ENCODE measurements at regions not wholly inside any gene's neighbourhood (a gene's known extent, or its start where the extent isn't known, plus 50 kb on each side); places are given as distances from the start of the nearest gene placed in this dataset.

DNA sequence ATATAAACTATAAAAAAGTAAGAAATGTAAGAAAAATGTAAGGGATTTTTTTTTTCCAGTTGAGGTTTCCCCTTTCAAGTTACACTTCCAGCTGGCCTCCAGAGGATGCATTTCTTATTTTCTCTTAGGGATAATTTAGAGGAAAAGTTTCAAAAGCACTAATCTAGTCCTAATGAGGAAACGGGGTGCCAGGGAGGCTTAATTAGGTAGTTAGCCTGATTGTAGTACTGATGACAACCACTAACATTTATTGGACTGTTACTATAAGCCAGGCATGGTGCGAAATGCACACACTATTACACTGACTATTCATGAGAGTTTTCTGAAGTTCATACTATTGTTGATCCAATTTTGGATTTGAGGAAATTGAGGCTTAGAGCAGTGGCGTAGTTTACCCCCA, 290.8 kb upstream of the FMN2 start:
- Mint-ChIP-seq H3K27ac (ENCODE audit: low read depth) (no peak overlapping the region), H3K36me3 (ENCODE audit: insufficient read depth) (no peaks in the 10 kb centered on the region), H3K4me1 (no peaks in the 10 kb centered on the region), H3K27me3 (no peaks in the 10 kb centered on the region), H3K9me3 (no peaks in the 10 kb centered on the region), H3K4me3 (no peak overlapping the region)
- ATAC-seq (replicated peaks; ENCODE audit: extremely low read depth, poor library complexity, severe bottlenecking) = no peak
- DNase-seq (ENCODE audit: low spot score in 2 of 2) = no peak

DNA sequence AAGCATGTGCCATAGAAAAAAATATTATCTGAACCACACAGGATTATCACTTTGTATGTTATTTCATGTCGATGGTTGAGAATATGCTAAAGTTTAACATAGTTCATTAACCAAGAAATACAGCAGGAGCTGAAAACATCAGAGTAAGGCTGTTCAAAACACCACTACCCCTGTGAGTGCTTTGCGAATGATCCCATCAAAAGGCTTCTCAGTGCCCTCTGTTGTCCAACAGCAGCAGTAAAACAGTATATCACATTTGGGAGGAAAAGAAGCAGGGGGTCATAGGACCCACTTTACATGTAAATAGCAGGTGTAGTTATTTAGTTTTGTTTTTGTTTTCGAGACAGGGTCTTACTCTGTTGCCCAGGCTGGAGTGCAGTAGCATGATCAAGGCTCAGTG, 289.4 kb upstream of the FMN2 start:
- Mint-ChIP-seq H3K27ac (ENCODE audit: low read depth) (no peak overlapping the region), H3K4me3 (no peak overlapping the region), H3K27me3 (no peaks in the 10 kb centered on the region), H3K36me3 (ENCODE audit: insufficient read depth) (no peaks in the 10 kb centered on the region), H3K4me1 (no peaks in the 10 kb centered on the region), H3K9me3 (no peaks in the 10 kb centered on the region)
- DNase-seq (ENCODE audit: low spot score in 2 of 2) = no peak
- no peak for ATAC-seq (replicated peaks; ENCODE audit: extremely low read depth, poor library complexity, severe bottlenecking)

DNA sequence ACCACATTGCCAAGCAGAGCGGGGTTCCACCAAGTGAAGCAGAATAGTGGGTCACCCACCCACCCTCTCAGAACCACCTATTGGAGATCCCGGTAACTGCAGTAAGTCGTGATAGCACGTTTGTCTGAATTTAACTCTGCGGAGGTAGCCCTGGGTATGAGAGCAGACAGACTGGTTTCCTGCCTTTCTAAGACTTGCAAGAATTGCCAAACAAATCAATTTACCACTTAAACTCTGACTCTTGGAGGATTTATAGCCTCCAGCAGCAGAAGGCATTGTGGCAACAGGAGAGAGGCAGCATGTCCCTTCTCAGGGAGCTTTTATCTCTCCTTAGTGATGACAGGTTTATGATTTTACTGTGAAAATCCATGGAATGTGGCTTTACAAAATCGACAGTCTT, 287.9 kb upstream of the FMN2 start:
- no peak overlapping the region for H3K4me3 Mint-ChIP-seq
- H3K9me3 Mint-ChIP-seq = no peaks in the 10 kb centered on the region
- H3K27ac Mint-ChIP-seq (ENCODE audit: low read depth) = no peak overlapping the region
- H3K36me3 Mint-ChIP-seq (ENCODE audit: insufficient read depth) = no peaks in the 10 kb centered on the region
- no peaks in the 10 kb centered on the region for H3K4me1 Mint-ChIP-seq
- no peak for ATAC-seq (replicated peaks; ENCODE audit: extremely low read depth, poor library complexity, severe bottlenecking)
- H3K27me3 Mint-ChIP-seq = no peaks in the 10 kb centered on the region
- no peak for DNase-seq (ENCODE audit: low spot score in 2 of 2)

DNA sequence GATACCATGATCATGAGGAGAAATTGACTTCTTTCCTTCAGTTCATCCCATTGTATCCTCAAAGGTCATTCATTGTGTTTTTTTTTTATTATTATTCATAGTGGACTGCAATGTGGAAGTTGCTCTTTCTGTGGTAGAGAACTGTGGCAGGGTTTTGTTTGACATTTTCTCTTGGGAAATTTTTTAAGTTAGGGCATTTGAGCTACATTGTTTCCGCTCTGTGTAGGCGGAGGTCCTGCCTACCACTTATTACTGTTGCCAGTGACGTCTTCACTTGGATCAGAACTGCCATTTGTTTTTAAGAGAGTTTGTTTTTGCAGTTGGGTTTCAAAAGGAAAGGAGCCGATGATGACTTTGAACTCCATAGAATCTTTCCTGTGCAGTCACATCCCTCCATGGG, 287.4 kb upstream of the FMN2 start:
- no peak for DNase-seq (ENCODE audit: low spot score in 2 of 2)
- H3K27me3 Mint-ChIP-seq = no peaks in the 10 kb centered on the region
- no peaks in the 10 kb centered on the region for H3K4me1 Mint-ChIP-seq
- no peaks in the 10 kb centered on the region for H3K36me3 Mint-ChIP-seq (ENCODE audit: insufficient read depth)
- H3K9me3 Mint-ChIP-seq = no peaks in the 10 kb centered on the region
- H3K27ac Mint-ChIP-seq (ENCODE audit: low read depth) = no peak overlapping the region
- no peak for ATAC-seq (replicated peaks; ENCODE audit: extremely low read depth, poor library complexity, severe bottlenecking)
- no peak overlapping the region for H3K4me3 Mint-ChIP-seq

DNA sequence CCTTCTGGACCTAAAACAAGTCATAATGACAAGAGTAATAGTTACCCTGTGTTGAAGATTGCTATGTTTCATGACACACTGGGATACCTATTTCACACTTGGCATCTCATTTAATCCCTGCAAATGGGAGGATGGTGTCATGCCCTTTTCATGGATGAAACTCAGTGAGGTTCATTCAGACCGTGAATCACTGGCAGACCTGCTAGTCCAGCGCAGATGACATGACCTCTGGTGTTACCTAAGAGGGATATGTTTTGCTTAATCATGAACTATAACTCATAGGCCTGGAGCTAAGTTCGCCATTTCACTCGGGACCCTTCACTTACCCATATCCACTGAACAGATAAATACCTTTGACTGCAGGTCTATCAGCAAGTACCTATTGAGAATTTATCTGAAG, 286.6 kb upstream of the FMN2 start:
- Mint-ChIP-seq H3K4me3 (no peak overlapping the region), H3K27me3 (no peaks in the 10 kb centered on the region), H3K27ac (ENCODE audit: low read depth) (no peak overlapping the region), H3K9me3 (no peaks in the 10 kb centered on the region), H3K36me3 (ENCODE audit: insufficient read depth) (no peaks in the 10 kb centered on the region), H3K4me1 (peaks cover 2% of the 10 kb centered on the region)
- DNase-seq (ENCODE audit: low spot score in 2 of 2) (no peak), ATAC-seq (replicated peaks; ENCODE audit: extremely low read depth, poor library complexity, severe bottlenecking) (no peak)

DNA sequence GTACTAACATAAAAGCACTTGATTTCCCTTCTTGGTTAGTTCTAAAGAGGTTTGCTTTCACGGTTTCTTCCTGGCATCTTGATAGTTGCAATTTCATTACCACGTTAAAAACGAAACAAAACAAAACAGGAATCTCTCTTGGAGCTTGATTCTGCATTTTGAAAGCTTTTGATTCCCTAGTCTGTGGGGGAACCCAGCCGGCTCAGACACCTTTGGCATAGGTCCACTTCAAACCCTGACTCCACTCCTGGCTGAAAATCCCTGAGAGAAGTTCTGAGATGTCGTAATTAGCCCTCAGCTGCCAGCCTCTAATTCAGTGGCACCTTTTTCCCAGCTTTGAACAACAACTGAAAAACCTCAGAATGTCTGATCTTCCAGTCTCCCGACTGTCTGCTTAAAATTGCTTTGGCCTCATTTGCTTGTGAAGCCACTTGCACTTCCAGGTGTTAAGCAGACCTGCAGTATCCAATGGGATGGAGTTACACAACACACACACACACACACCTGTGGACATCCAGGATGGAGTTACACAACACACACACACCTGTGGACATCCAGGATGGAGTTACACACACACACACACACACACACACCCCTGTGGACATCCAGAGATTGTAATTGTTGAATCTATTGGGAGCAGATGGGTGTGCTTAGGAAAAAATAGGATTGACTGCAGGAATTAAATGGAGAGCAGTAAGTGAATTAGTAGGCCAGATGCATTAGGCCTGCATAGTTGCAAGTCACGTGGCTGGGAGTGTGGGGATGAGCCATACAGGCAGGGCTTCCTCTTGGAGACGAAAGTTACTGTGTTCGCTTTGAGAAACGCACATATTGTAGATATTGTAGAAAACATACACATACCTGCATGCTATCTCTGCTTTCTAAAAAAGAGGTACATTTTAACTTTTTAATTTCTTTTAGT, 285.6 kb upstream of the FMN2 start:
- Mint-ChIP-seq H3K4me3 (no peak overlapping the region), H3K36me3 (ENCODE audit: insufficient read depth) (no peaks in the 10 kb centered on the region), H3K27ac (ENCODE audit: low read depth) (no peak overlapping the region), H3K9me3 (no peaks in the 10 kb centered on the region), H3K27me3 (no peaks in the 10 kb centered on the region), H3K4me1 (peaks cover 8% of the 10 kb centered on the region)
- ATAC-seq (replicated peaks; ENCODE audit: extremely low read depth, poor library complexity, severe bottlenecking) (no peak), DNase-seq (ENCODE audit: low spot score in 2 of 2) (no peak)

DNA sequence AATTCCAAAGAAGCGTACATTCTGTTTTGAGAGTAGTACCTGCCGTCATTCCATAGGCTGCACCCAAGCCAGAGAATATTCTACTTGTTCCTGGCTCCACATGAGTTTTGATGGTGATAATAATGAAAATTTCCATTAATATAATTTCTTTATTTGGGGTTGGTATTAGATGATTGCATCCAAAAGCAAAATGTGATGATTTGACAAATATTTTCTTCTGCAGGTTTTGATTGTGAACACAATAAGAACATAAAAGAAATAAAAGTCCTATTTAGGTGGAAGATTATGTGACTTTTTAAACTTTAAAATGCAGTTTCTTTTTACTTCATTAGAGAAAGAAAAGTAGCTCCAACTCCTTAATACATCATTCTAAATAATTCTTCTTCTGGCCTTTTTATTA, 284.8 kb upstream of the FMN2 start:
- ATAC-seq (replicated peaks; ENCODE audit: extremely low read depth, poor library complexity, severe bottlenecking) = no peak
- Mint-ChIP-seq H3K27ac (ENCODE audit: low read depth) (no peak overlapping the region), H3K27me3 (no peaks in the 10 kb centered on the region), H3K9me3 (no peaks in the 10 kb centered on the region), H3K36me3 (ENCODE audit: insufficient read depth) (no peaks in the 10 kb centered on the region), H3K4me3 (no peak overlapping the region), H3K4me1 (peaks cover 13% of the 10 kb centered on the region)
- no peak for DNase-seq (ENCODE audit: low spot score in 2 of 2)

DNA sequence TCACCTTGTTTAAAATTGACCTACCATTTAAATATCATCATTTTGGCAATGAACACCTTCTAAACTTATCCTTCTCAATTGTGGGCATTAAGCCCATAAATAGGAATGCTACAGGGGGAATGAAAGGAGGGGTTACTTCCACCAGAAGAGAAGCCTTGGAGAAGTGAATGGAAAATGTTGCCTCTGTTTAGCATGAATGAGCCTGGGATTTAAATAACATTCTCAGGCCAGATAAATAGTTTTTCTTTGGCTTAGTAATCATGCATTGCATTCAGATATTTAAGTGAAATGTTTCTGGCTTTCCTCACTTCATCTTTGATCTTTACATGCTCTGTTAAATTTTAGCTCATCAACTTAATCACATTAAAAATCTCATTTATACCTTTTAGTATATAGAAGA, 284.3 kb upstream of the FMN2 start:
- Mint-ChIP-seq H3K4me1 (peaks cover 13% of the 10 kb centered on the region), H3K27ac (ENCODE audit: low read depth) (no peak overlapping the region), H3K9me3 (no peaks in the 10 kb centered on the region), H3K36me3 (ENCODE audit: insufficient read depth) (no peaks in the 10 kb centered on the region), H3K27me3 (no peaks in the 10 kb centered on the region), H3K4me3 (no peak overlapping the region)
- ATAC-seq (replicated peaks; ENCODE audit: extremely low read depth, poor library complexity, severe bottlenecking) = no peak
- no peak for DNase-seq (ENCODE audit: low spot score in 2 of 2)

DNA sequence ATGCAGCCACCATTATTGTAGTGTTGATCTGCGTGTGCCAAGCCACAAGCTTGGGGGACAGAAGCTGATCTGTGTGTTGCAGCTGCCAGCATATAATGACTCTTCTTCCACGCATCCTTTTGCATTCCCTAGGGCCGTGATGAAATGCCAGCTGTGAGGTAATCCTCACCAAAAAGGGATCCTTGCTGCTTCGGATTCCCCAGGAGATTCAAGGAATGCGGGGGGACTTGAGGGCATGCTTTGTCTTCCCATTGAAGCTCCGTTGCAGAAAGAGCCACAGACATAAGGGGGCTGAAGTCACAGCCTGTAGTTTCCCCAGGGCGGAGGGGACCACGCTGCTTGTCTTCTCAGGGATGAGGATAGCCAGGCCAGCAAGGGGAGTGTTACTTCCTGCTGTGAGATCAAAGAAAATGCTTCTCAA, 281.6 kb upstream of the FMN2 start:
- no peak overlapping the region for H3K27ac Mint-ChIP-seq (ENCODE audit: low read depth)
- no peaks in the 10 kb centered on the region for H3K9me3 Mint-ChIP-seq

DNA sequence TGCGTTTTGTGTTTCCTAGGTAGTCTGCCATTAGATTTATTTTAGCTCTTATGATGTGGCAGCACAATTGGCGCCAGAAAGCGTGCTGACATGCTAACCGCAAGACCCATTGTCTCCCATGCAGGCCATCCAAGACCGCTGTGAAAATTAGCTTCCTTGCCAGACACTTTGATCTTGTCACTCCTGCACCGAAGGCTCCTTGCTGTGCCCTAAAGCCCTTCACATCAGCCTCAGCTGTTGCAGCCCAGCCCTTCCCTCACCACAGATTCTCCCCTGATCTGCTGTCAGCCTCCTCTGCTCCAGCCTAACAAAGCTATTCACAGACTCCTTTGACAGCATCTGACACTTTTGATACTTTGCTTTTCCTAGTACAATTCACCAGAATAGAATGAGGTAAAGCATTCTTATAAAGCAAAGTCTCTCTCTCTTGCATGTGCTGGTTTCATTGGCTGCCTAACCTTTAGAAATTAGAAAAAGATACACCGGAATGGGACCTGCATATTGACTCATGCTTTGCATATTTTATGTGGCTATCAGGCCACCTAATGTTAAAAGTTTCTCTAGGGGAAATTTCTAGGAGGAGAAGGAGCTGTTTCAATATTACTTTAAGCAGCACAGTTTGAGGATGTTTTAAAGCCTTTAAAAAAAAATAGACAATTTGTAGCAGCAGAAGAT, 280.3 kb upstream of the FMN2 start:
- Mint-ChIP-seq H3K27ac (ENCODE audit: low read depth) (no peak overlapping the region), H3K27me3 (no peaks in the 10 kb centered on the region), H3K36me3 (ENCODE audit: insufficient read depth) (no peaks in the 10 kb centered on the region), H3K4me3 (no peak overlapping the region), H3K4me1 (peaks cover 13% of the 10 kb centered on the region), H3K9me3 (no peaks in the 10 kb centered on the region)
- ATAC-seq (replicated peaks; ENCODE audit: extremely low read depth, poor library complexity, severe bottlenecking) = peak; percentile 54
- DNase-seq (ENCODE audit: low spot score in 2 of 2) = no peak

More for the DNA sequence above, 281.6 kb upstream of the FMN2 start:
- Mint-ChIP-seq H3K36me3 (ENCODE audit: insufficient read depth) (no peaks in the 10 kb centered on the region), H3K4me1 (peaks cover 13% of the 10 kb centered on the region), H3K4me3 (no peak overlapping the region), H3K27me3 (no peaks in the 10 kb centered on the region)
- no peak for ATAC-seq (replicated peaks; ENCODE audit: extremely low read depth, poor library complexity, severe bottlenecking)
- no peak for DNase-seq (ENCODE audit: low spot score in 2 of 2)

DNA sequence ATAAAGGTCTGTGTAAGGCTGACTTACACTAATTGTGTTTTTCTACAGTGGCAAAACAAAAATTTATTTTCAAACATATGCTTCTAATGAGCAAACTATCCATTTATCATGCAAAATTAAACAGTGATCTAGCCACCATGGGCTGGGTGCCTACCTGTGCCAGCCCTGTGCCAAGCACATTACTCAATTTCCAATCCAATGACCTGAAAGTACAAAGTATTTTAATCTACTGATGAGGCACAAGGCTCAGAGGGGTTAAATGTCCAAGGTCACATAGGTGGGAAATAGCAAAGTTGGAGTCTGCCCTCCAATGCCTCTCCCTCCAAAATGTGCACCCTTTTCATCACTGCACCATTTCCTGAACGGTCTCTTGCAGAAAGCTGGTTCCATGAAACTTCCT, 279.1 kb upstream of the FMN2 start:
- Mint-ChIP-seq H3K4me3 (no peak overlapping the region), H3K27ac (ENCODE audit: low read depth) (no peak overlapping the region), H3K36me3 (ENCODE audit: insufficient read depth) (no peaks in the 10 kb centered on the region), H3K9me3 (no peaks in the 10 kb centered on the region), H3K4me1 (peaks cover 13% of the 10 kb centered on the region), H3K27me3 (no peaks in the 10 kb centered on the region)
- no peak for ATAC-seq (replicated peaks; ENCODE audit: extremely low read depth, poor library complexity, severe bottlenecking)
- no peak for DNase-seq (ENCODE audit: low spot score in 2 of 2)

DNA sequence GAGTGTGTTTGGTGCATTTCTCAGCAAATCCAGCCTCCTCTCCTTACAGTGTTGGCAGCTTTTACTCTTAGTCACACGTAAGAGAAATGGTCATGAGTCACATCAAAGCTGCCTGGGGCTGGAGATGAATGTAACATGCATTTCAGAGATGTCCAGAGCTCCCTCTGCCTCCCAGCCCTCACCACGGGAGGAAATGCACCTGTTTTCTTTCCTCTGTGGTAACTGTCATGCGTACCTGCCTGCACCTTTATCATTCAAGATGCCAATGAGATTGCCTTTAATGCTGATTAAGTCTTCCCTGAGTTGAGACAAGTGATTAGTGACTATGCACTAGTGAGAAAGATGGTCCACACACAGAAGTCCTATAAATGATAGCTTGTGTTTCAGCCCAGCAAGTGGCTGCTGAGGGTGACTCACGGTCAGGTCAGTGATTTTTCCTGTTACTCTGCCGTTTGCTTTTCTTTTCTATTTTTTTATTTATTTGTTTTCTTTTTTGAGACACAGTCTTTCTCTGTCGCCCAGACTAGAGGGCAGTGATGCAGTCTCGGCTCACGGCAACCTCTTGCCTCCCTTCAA, 277.3 kb upstream of the FMN2 start:
- Mint-ChIP-seq H3K9me3 (no peaks in the 10 kb centered on the region), H3K4me1 (peaks cover 13% of the 10 kb centered on the region), H3K27ac (ENCODE audit: low read depth) (no peak overlapping the region), H3K4me3 (peak overlapping the region; percentile 11), H3K27me3 (no peaks in the 10 kb centered on the region), H3K36me3 (ENCODE audit: insufficient read depth) (no peaks in the 10 kb centered on the region)
- peak; percentile 20 for ATAC-seq (replicated peaks; ENCODE audit: extremely low read depth, poor library complexity, severe bottlenecking)
- DNase-seq (ENCODE audit: low spot score in 2 of 2) = no peak

DNA sequence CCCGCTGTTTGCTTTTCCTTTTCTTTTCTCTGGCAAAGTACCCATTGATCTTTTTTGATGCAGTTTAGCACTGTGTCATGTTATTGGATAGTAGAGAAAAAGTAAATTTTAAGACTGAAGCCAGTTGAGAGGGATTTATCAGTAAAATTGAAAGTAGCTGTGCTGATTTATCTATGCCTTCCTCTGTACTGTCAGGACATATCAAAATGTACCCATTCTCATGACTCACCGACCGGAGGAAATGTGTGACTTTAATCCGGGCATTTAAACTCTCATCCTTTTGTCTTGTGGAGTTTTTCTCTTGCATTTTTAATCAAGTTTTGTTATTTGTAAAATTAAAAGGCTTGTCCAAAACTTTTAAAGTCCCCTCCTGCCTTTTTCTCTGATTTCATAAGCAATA, 276.6 kb upstream of the FMN2 start:
- H3K4me3 Mint-ChIP-seq = peak overlapping the region; percentile 11
- no peak for ATAC-seq (replicated peaks; ENCODE audit: extremely low read depth, poor library complexity, severe bottlenecking)
- no peaks in the 10 kb centered on the region for H3K9me3 Mint-ChIP-seq
- peaks cover 11% of the 10 kb centered on the region for H3K4me1 Mint-ChIP-seq
- H3K36me3 Mint-ChIP-seq (ENCODE audit: insufficient read depth) = no peaks in the 10 kb centered on the region
- H3K27me3 Mint-ChIP-seq = no peaks in the 10 kb centered on the region
- DNase-seq (ENCODE audit: low spot score in 2 of 2) = no peak
- no peak overlapping the region for H3K27ac Mint-ChIP-seq (ENCODE audit: low read depth)
